Choroid plexus epithelial cell (primary cell): ENCODE measurements at regions not wholly inside any gene's neighbourhood (a gene's known extent, or its start where the extent isn't known, plus 50 kb on each side); places are given as distances from the start of the nearest gene placed in this dataset.

ENCODE experiments used
- DNase-seq: peaks from one replicate; pipeline ENCODE4 v3.0.0-alpha.2; 2010; ENCODE audit warnings: low read depth
- H3K4me3 ChIP-seq: 2 replicates; pipeline ENCODE4 v1.5.1; 2011; ENCODE audit warnings: low read depth, mild to moderate bottlenecking, control low read depth, low read length, moderate library complexity
- TF ChIP-seq, protein P1 (sequence below): conservative IDR thresholded peaks from 2 replicates; pipeline ENCODE4 v1.5.1; 2011; ENCODE audit warnings: low read depth, mild to moderate bottlenecking, control low read depth, inconsistent platforms, low read length, moderate library complexity

DNA sequence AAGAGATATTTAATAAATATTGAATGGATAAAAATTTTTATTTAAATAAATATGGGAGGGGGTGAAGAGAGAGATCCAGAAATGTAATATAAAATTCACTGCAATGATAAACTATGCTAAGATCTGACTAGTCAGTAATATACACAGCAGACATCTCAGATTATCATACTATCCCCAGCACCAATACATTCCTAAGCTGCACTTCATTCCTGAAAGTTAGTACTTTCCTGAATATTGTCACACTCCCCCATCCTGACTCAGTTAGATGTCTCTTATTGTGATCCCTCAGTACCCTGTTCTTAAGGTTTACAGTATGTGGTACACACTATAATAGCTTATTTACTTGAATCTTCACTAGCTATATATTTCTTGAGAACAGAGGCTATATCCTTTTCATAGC, 88.3 kb upstream of the KCNQ5 start:
- TF ChIP-seq, protein P1, sequence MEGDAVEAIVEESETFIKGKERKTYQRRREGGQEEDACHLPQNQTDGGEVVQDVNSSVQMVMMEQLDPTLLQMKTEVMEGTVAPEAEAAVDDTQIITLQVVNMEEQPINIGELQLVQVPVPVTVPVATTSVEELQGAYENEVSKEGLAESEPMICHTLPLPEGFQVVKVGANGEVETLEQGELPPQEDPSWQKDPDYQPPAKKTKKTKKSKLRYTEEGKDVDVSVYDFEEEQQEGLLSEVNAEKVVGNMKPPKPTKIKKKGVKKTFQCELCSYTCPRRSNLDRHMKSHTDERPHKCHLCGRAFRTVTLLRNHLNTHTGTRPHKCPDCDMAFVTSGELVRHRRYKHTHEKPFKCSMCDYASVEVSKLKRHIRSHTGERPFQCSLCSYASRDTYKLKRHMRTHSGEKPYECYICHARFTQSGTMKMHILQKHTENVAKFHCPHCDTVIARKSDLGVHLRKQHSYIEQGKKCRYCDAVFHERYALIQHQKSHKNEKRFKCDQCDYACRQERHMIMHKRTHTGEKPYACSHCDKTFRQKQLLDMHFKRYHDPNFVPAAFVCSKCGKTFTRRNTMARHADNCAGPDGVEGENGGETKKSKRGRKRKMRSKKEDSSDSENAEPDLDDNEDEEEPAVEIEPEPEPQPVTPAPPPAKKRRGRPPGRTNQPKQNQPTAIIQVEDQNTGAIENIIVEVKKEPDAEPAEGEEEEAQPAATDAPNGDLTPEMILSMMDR, result no peak
- peak; percentile 5 for DNase-seq
- no peak overlapping the region for H3K4me3 ChIP-seq

- DNase-seq, result no peak
Measured at GRCh38 chr6:72534236-72534635, 87.6 kb upstream of the KCNQ5 start.

GRCh38 chr6:72535124-72535523, 86.7 kb upstream of the KCNQ5 start:
- no peak overlapping the region for H3K4me3 ChIP-seq
- DNase-seq, result no peak
- TF ChIP-seq, protein P1, result no peak

More at GRCh38 chr6:72534236-72534635, 87.6 kb upstream of the KCNQ5 start:
- TF ChIP-seq, protein P1, result no peak
- no peak overlapping the region for H3K4me3 ChIP-seq

DNA sequence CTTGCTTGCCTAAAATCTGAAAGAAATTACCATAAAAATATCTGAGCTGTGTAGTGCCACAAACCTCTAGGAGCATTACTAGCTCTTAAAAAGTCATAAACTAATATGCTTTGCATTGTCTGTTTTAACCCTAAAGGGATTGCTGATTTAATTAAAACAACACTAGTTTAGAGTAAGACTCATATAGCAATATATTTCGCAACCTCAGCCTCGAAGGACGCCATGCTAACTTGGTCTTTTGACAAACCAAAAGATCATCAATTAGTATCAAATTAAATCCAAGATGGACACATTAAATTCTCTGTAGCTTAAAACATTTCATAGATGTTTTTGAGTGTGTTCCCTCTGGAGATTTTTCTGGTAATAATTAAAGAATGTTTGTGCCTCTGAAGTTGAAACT, 74.8 kb upstream of the KCNQ5 start:
- no peak for DNase-seq
- no peak overlapping the region for H3K4me3 ChIP-seq
- TF ChIP-seq, protein P1, result no peak

DNA sequence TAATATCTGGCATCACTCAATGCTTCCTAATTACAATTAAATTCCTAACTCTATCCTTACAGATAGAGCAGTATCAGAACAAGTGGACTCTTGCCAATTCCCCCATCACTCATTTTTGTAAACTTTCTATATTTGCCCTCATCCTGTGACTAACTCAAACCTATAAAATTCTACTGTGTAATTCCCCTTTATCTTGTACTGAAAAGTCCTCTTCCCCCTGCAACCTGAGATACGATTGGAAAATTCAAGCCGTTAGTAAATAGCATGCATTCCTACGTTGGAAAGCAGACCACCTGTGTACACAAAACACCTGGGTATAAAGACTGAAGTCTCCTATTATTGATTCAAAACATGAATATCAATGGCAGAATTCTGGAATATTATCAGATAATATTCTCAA, 70.4 kb upstream of the KCNQ5 start:
- H3K4me3 ChIP-seq, result no peak overlapping the region
- TF ChIP-seq, protein P1, result no peak
- DNase-seq, result no peak

DNA sequence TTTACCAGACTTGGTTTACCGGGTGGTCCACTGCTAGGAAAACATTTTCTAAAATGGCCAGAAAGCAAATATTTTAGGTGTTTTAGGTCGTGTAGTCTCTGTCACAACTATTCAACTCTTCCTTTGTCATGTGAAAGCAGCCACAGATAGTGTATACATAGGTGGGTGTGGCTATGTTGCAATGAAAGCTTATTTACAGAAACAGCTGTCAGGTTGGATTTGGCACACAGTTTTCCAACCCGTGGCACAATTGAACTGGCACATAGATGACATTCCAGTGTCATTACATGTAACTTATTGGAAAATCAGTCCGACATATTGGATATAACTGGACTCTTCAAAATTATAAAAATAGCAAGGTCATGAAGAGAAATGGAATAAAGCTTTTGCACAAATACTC, 68.9 kb upstream of the KCNQ5 start:
- DNase-seq, result peak; percentile 10
- H3K4me3 ChIP-seq, result no peak overlapping the region
- TF ChIP-seq, protein P1, result no peak
